Psoas muscle (tissue), 7 donors: ENCODE measurements at regions not wholly inside any gene's neighbourhood (a gene's known extent, or its start where the extent isn't known, plus 50 kb on each side); places are given as distances from the start of the nearest gene placed in this dataset.

Experiments used
- ATAC-seq, 4 donors: fragments of 200-7000 bp; cut with Tn5 transposase; one replicate each; pipeline ENCODE4 v1.9.1; 2020; ENCODE audit warnings: moderate library complexity in 3 of 4, mild to moderate bottlenecking in 2 of 4
- DNase-seq, 2 donors: peaks; one replicate each; pipeline ENCODE4 v3.0.0-alpha.2; 2020
- H3K27ac ChIP-seq: fragments of 200-600 bp; one replicate; pipeline ENCODE4 v1.8.0; 2022
- H3K27me3 ChIP-seq, 3 donors: fragments of 200-600 bp in 1 of 3; one replicate each; pipeline versions ENCODE4 v1.6.1 to v1.8.0; 2013 to 2022; ENCODE audit warnings: low read length in 2 of 3, mild to moderate bottlenecking in 2 of 3, moderate library complexity in 1 of 3; ENCODE audit not compliant: insufficient read depth in 3 of 3
- H3K36me3 ChIP-seq, 2 donors: fragments of 200-600 bp in 1 of 2; one replicate each; pipeline versions ENCODE4 v1.6.1 to v1.8.0; 2013 to 2022; ENCODE audit warnings: low read depth in 1 of 2, mild to moderate bottlenecking in 1 of 2, moderate library complexity in 1 of 2; ENCODE audit not compliant: insufficient read depth in 1 of 2
- H3K4me1 ChIP-seq: fragments of 200-600 bp; one replicate; pipeline ENCODE4 v1.8.0; 2022
- H3K4me3 ChIP-seq: fragments of 200-600 bp; one replicate; pipeline ENCODE4 v1.8.0; 2022; ENCODE audit warnings: mild to moderate bottlenecking
- H3K9me3 ChIP-seq: fragments of 200-600 bp; one replicate; pipeline ENCODE4 v1.8.0; 2022
- CTCF ChIP-seq: fragments of 200-600 bp; IDR thresholded peaks from one replicate; pipeline ENCODE4 v1.8.0; 2022; ENCODE audit warnings: antibody characterized with exemption
- WGBS, 3 donors: extraction: QIAGEN DNeasy Blood & Tissue Kit; methylation state at CpG; one replicate each; pipeline versions ENCODE4 v1.1.6 to v1.1.7; 2013; 5-methylcytosine and 5-hydroxymethylcytosine counted together
- intact Hi-C, 2 donors: fragments of 100-400 bp; cut with DNase I; formaldehyde crosslinking; loops; one replicate each; pipeline versions ENCODE4 v1.11.0 to v1.14.2; 2022
- donor health status: healthy with polysubstance abuse.
- donor health status: DM: no; HTN: no; CAD: no; lungs with moderate emphysema.
- donor health status: Bipolar disorder and iron deficiency.
- donor health status: healthy.
- donor health status: DM: yes; HTN: yes; CAD: no.
- donor health status: DM: no; HTN: no; CAD: no.
- donor health status: DM: yes; HTN: yes; CAD: no.

DNA sequence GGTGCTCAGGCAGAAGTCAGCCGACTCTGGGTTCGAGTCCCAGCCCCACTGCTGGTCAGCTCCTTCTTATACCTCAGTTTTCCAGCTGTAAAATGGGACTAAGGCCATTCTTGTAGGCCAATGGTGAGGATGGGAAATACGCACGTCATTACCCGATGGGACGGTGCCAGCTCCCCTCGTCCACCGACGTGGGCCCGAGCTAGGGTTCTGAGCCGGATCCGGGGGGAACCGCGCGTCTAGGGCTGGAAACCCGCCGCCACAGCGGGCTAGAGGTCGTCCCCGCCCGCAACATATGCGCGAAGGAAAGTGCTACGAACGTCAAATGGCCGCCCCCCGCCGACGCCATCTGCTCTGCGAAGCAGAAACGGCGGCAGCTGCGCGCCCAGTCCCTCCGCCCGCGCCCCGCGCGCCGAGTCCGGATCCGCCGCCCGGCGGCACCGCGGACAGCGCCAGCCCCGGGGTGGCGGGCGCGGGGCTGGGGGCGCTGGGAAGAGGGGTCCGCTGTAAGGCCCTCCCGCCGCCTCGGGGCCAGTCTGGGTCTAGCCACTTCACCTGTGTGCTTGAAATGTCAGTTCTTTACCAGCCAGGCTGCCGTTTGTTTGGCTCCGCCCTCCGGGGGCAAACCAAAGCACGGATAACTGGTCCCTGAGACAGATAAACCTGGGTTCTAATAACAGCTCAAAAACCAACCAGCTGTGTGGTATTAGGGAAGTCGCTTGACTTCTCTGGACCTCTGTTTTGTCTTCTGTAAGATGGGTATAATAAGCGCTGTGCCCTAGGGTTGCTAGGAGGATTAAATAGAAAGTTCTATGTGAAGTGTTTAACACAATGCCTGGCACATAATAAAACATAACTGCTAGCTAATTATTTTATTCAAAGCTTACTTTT, 103.5 kb upstream of the RCN1 start:
- ATAC-seq (no peak), DNase-seq (no peak)
- WGBS, 3 donors = 10% methylated on average over 55 to 64 of the region's 64 CpGs
- H3K4me1 ChIP-seq = no peaks in the 10 kb centered on the region
- no peaks in the 10 kb centered on the region for H3K9me3 ChIP-seq
- intact Hi-C loops = no loop called here
- peaks cover 3 to 37% (median 6%) of the 10 kb centered on the region in 3 donors for H3K27me3 ChIP-seq
- H3K27ac ChIP-seq = no peak overlapping the region
- H3K4me3 ChIP-seq = no peak overlapping the region
- H3K36me3 ChIP-seq = no peaks in the 10 kb centered on the region
- TF ChIP-seq CTCF = no peak

GRCh38 chr11:31986201-31986889, 104.5 kb upstream of the RCN1 start:
- no peak for TF ChIP-seq CTCF
- intact Hi-C loops = no loop called here
- H3K9me3 ChIP-seq = no peaks in the 10 kb centered on the region
- no peak for ATAC-seq
- H3K4me1 ChIP-seq = no peaks in the 10 kb centered on the region
- H3K27me3 ChIP-seq = peaks cover 3 to 37% (median 6%) of the 10 kb centered on the region in 3 donors
- no peaks in the 10 kb centered on the region for H3K36me3 ChIP-seq
- no peak overlapping the region for H3K4me3 ChIP-seq
- DNase-seq = no peak
- WGBS, 3 donors = 59 to 65% (median 61%) methylated on average over 10 of the region's 10 CpGs
- no peak overlapping the region for H3K27ac ChIP-seq

GRCh38 chr11:31981457-31981856, 109.4 kb upstream of the RCN1 start:
- Histone ChIP-seq H3K27ac (no peak overlapping the region), H3K9me3 (no peaks in the 10 kb centered on the region), H3K27me3 (peaks cover 0 to 22% (median 2%) of the 10 kb centered on the region in 3 donors), H3K36me3 (no peaks in the 10 kb centered on the region), H3K4me3 (no peak overlapping the region), H3K4me1 (no peaks in the 10 kb centered on the region)
- intact Hi-C loops = no loop called here
- no peak for DNase-seq
- ATAC-seq = no peak
- no peak for TF ChIP-seq CTCF
- WGBS, 3 donors = 71 to 86% (median 85%) methylated on average over 1 of the region's 1 CpG

DNA sequence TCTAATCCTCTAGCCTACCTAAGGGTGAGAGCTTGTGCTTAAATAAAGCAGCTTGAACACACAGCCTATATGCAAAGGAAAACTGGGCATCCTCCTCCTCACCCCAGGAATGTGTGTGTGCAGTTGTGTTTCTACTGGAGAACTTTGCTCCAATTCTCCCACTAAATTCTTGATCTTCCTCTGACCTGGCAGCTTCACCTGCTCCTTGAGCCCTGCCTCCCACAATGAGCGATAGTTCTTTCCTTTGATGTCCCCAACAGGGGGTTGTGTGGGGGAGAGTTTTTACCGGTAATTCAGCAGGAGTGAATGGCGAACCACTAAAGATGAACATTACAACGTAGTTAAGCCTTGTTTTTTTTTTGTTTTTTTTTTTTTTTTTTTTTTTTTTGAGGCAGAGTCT, 113.5 kb upstream of the RCN1 start:
- H3K4me1 ChIP-seq = no peaks in the 10 kb centered on the region
- peaks cover 0 to 22% (median 0%) of the 10 kb centered on the region in 3 donors for H3K27me3 ChIP-seq
- no peaks in the 10 kb centered on the region for H3K9me3 ChIP-seq
- H3K36me3 ChIP-seq = no peaks in the 10 kb centered on the region
- DNase-seq (no peak), ATAC-seq (no peak)
- H3K4me3 ChIP-seq = no peak overlapping the region
- 21 to 26% (median 25%) methylated on average over 4 of the region's 4 CpGs for WGBS, 3 donors
- TF ChIP-seq CTCF = no peak
- intact Hi-C loops = no loop called here
- no peak overlapping the region for H3K27ac ChIP-seq
